HCT116 (cell line): ENCODE measurements at regions not wholly inside any gene's neighbourhood (a gene's known extent, or its start where the extent isn't known, plus 50 kb on each side); places are given as distances from the start of the nearest gene placed in this dataset.

Source experiments
- CBX3 ChIP-seq: IDR thresholded peaks from 2 replicates; pipeline ENCODE4 v1.6.1; 2012; ENCODE audit warnings: low read depth
- CEBPB ChIP-seq: IDR thresholded peaks from 2 replicates; pipeline ENCODE4 v1.6.1; 2012; ENCODE audit warnings: low read depth
- EZH2 ChIP-seq: fragments of 200-600 bp; sonication (generic); IDR thresholded peaks from 2 replicates; pipeline ENCODE4 v1.6.1; 2017; ENCODE audit warnings: antibody characterized with exemption, mixed run types
- EZH2phosphoT487 ChIP-seq: fragments of 200-600 bp; IDR thresholded peaks from 2 replicates; pipeline ENCODE4 v1.6.1; 2018; ENCODE audit warnings: antibody characterized with exemption, borderline replicate concordance
- POLR2A ChIP-seq: IDR thresholded peaks from 2 replicates; pipeline ENCODE4 v1.7.0; 2011; ENCODE audit warnings: borderline replicate concordance; ENCODE audit not compliant: insufficient read depth, insufficient read length; ENCODE audit errors: extremely low read depth
- POLR2AphosphoS5 ChIP-seq: IDR thresholded peaks from 2 replicates; pipeline ENCODE4 v1.6.1; 2011; ENCODE audit warnings: mild to moderate bottlenecking, low read depth, low read length, moderate library complexity
- RAD21 ChIP-seq: IDR thresholded peaks from 2 replicates; pipeline ENCODE4 v1.6.1; 2012; ENCODE audit warnings: low read depth, mild to moderate bottlenecking
- REST ChIP-seq: IDR thresholded peaks from 2 replicates; pipeline ENCODE4 v1.6.1; 2012; ENCODE audit warnings: low read depth
- SIN3A ChIP-seq: IDR thresholded peaks from 2 replicates; pipeline ENCODE4 v1.6.1; 2012; ENCODE audit warnings: low read depth
- TCF7L2 ChIP-seq: IDR thresholded peaks from 2 replicates; pipeline ENCODE4 v1.7.0; 2011; ENCODE audit warnings: borderline replicate concordance, inconsistent platforms; ENCODE audit not compliant: insufficient read depth, insufficient read length; ENCODE audit errors: extremely low read depth
- YY1 ChIP-seq: IDR thresholded peaks from 2 replicates; pipeline ENCODE4 v1.6.1; 2011; ENCODE audit warnings: low read length, low read depth, moderate library complexity, mild to moderate bottlenecking; ENCODE audit not compliant: insufficient replicate concordance; ENCODE audit errors: extremely low read depth
- ZFX ChIP-seq: fragments of 450-650 bp; IDR thresholded peaks from 2 replicates; pipeline ENCODE4 v1.6.1; 2017
- ZNF274 ChIP-seq: fragments of 200-500 bp; sonication (Bioruptor generic); IDR thresholded peaks from 2 replicates; pipeline ENCODE4 v1.6.1; 2014; ENCODE audit warnings: mild to moderate bottlenecking, low read depth, low read length, inconsistent platforms
- TF ChIP-seq, protein P1 (sequence below), 3 experiments: fragments of 200-600 bp in 1 of 3; sonication (generic) in 1 of 3; IDR thresholded peaks in 2 of 3; conservative IDR thresholded peaks in 1 of 3; 2 replicates each; pipeline ENCODE4 v1.5.1; 2012 to 2017; ENCODE audit warnings: low read depth in 2 of 3, low read length in 2 of 3, antibody characterized with exemption in 1 of 3, borderline replicate concordance in 1 of 3, control low read depth in 1 of 3, mild to moderate bottlenecking in 1 of 3, mixed read lengths in 1 of 3, mixed run types in 1 of 3, moderate library complexity in 1 of 3; ENCODE audit not compliant: insufficient read depth in 1 of 3

GRCh38 chr19:32150605-32151004 is 194.8 kb upstream of the ZNF507 start:
- TF ChIP-seq SIN3A (no peak), REST (no peak), CEBPB (no peak), ZNF274 (no peak), ZFX (no peak), YY1 (no peak), POLR2A (no peak), CBX3 (no peak), POLR2AphosphoS5 (no peak), EZH2phosphoT487 (no peak), EZH2 (no peak), RAD21 (no peak), TCF7L2 (no peak)
- TF ChIP-seq, protein P1, sequence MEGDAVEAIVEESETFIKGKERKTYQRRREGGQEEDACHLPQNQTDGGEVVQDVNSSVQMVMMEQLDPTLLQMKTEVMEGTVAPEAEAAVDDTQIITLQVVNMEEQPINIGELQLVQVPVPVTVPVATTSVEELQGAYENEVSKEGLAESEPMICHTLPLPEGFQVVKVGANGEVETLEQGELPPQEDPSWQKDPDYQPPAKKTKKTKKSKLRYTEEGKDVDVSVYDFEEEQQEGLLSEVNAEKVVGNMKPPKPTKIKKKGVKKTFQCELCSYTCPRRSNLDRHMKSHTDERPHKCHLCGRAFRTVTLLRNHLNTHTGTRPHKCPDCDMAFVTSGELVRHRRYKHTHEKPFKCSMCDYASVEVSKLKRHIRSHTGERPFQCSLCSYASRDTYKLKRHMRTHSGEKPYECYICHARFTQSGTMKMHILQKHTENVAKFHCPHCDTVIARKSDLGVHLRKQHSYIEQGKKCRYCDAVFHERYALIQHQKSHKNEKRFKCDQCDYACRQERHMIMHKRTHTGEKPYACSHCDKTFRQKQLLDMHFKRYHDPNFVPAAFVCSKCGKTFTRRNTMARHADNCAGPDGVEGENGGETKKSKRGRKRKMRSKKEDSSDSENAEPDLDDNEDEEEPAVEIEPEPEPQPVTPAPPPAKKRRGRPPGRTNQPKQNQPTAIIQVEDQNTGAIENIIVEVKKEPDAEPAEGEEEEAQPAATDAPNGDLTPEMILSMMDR (IDR thresholded peaks at IDR 0.05 in 2 of 3, conservative IDR thresholded peaks at IDR 0.05 in 1 of 3; ENCODE audit: borderline replicate concordance in 1 of 3, insufficient read depth in 1 of 3, low read depth in 2 of 3, low read length in 2 of 3), result no peak
